HEK293 (cell line): ENCODE measurements at regions not wholly inside any gene's neighbourhood (a gene's known extent, or its start where the extent isn't known, plus 50 kb on each side); places are given as distances from the start of the nearest gene placed in this dataset.

Source experiments
- CTCF ChIA-PET: fragments of 350-600 bp; formaldehyde crosslinking; extraction: SDS; loops from one replicate; lab custom pipeline; 2021; ENCODE audit warnings: antibody characterized with exemption; lab: Yijun Ruan, JAX
- POLR2A ChIA-PET: fragments of 300-600 bp; formaldehyde crosslinking; extraction: SDS; loops from one replicate; lab custom pipeline; 2020; ENCODE audit warnings: antibody characterized with exemption, inconsistent platforms; lab: Yijun Ruan, JAX
- H3K27ac ChIP-seq: fragments of 200-500 bp; sonication (Bioruptor generic); 2 replicates; pipeline ENCODE4 v1.5.1; 2014; ENCODE audit warnings: low read depth, low read length, control low read depth, inconsistent platforms; ENCODE audit errors: extremely low read depth
- H3K36me3 ChIP-seq, 2 experiments: fragments of 200-500 bp in 1 of 2; sonication (Bioruptor generic) in 1 of 2; 1 replicate in 1 of 2; 2 replicates in 1 of 2; pipeline ENCODE4 v1.5.1; 2014 to 2017; ENCODE audit warnings: inconsistent platforms in 2 of 2, low read length in 2 of 2; ENCODE audit not compliant: control insufficient read depth in 2 of 2, insufficient read depth in 1 of 2
- H3K4me1 ChIP-seq: fragments of 200-500 bp; sonication (Bioruptor generic); 2 replicates; pipeline ENCODE4 v1.5.1; 2014; ENCODE audit warnings: mild to moderate bottlenecking, low read length, inconsistent platforms; ENCODE audit not compliant: control insufficient read depth, insufficient read depth
- H3K4me3 ChIP-seq: 2 replicates; pipeline ENCODE4 v1.5.1; 2011; ENCODE audit warnings: low read depth, mild to moderate bottlenecking, control low read depth, low read length, moderate library complexity
- H3K9me3 ChIP-seq: fragments of 200-500 bp; sonication (Bioruptor generic); 2 replicates; pipeline ENCODE4 v1.5.1; 2014; ENCODE audit warnings: low read depth, low read length, inconsistent platforms; ENCODE audit not compliant: control insufficient read depth, insufficient read depth
- EGR2 ChIP-seq: fragments of 450-650 bp; formaldehyde crosslinking; IDR thresholded peaks from 2 replicates; pipeline ENCODE4 v1.5.1; 2016; ENCODE audit warnings: low read depth, missing biosample characterization, missing genetic modification characterization
- FEZF1 ChIP-seq: fragments of 450-650 bp; formaldehyde crosslinking; IDR thresholded peaks from 2 replicates; pipeline ENCODE4 v1.5.1; 2016; ENCODE audit warnings: missing biosample characterization, missing genetic modification characterization
- ZFP41 ChIP-seq: fragments of 450-650 bp; formaldehyde crosslinking; IDR thresholded peaks from 2 replicates; pipeline ENCODE4 v1.5.1; 2016; ENCODE audit warnings: missing biosample characterization, missing genetic modification characterization, borderline replicate concordance
- ZFP69B ChIP-seq: fragments of 450-650 bp; formaldehyde crosslinking; IDR thresholded peaks from 2 replicates; pipeline ENCODE4 v1.5.1; 2016; ENCODE audit warnings: missing biosample characterization, missing genetic modification characterization
- ZNF133 ChIP-seq: fragments of 450-650 bp; formaldehyde crosslinking; IDR thresholded peaks from 2 replicates; pipeline ENCODE4 v1.5.1; 2016; ENCODE audit warnings: missing biosample characterization, missing genetic modification characterization
- ZNF146 ChIP-seq: fragments of 450-650 bp; formaldehyde crosslinking; IDR thresholded peaks from 2 replicates; pipeline ENCODE4 v1.5.1; 2016; ENCODE audit warnings: missing biosample characterization, missing genetic modification characterization
- ZNF155 ChIP-seq: fragments of 450-650 bp; formaldehyde crosslinking; IDR thresholded peaks from 2 replicates; pipeline ENCODE4 v1.5.1; 2016; ENCODE audit warnings: missing biosample characterization, missing genetic modification characterization
- ZNF184 ChIP-seq: fragments of 450-650 bp; IDR thresholded peaks from 2 replicates; pipeline ENCODE4 v1.5.1; 2018; ENCODE audit warnings: missing biosample characterization, mild to moderate bottlenecking, missing genetic modification characterization
- ZNF2 ChIP-seq: fragments of 450-650 bp; formaldehyde crosslinking; IDR thresholded peaks from 2 replicates; pipeline ENCODE4 v1.5.1; 2016; ENCODE audit warnings: missing biosample characterization, missing genetic modification characterization
- ZNF214 ChIP-seq: fragments of 450-650 bp; formaldehyde crosslinking; IDR thresholded peaks from 2 replicates; pipeline ENCODE4 v1.5.1; 2017; ENCODE audit warnings: missing biosample characterization, mild to moderate bottlenecking, missing genetic modification characterization, borderline replicate concordance
- ZNF302 ChIP-seq: fragments of 450-650 bp; formaldehyde crosslinking; IDR thresholded peaks from 2 replicates; pipeline ENCODE4 v1.5.1; 2016; ENCODE audit warnings: missing biosample characterization, missing genetic modification characterization, low read depth
- ZNF350 ChIP-seq: fragments of 450-650 bp; formaldehyde crosslinking; IDR thresholded peaks from 2 replicates; pipeline ENCODE4 v1.5.0; 2017; ENCODE audit warnings: missing biosample characterization, mild to moderate bottlenecking, missing genetic modification characterization
- ZNF391 ChIP-seq: fragments of 450-650 bp; formaldehyde crosslinking; IDR thresholded peaks from 2 replicates; pipeline ENCODE4 v1.5.1; 2016; ENCODE audit warnings: low read depth, missing biosample characterization, missing genetic modification characterization, borderline replicate concordance
- ZNF514 ChIP-seq: fragments of 450-650 bp; formaldehyde crosslinking; IDR thresholded peaks from 2 replicates; pipeline ENCODE4 v1.5.1; 2016; ENCODE audit warnings: missing biosample characterization, missing genetic modification characterization
- ZNF560 ChIP-seq: fragments of 450-650 bp; formaldehyde crosslinking; IDR thresholded peaks from 2 replicates; pipeline ENCODE4 v1.5.1; 2017; ENCODE audit warnings: missing biosample characterization, missing genetic modification characterization, borderline replicate concordance
- ZNF621 ChIP-seq: fragments of 450-650 bp; formaldehyde crosslinking; IDR thresholded peaks from 2 replicates; pipeline ENCODE4 v1.5.1; 2017; ENCODE audit warnings: missing biosample characterization, missing genetic modification characterization
- ZNF658 ChIP-seq: fragments of 450-650 bp; formaldehyde crosslinking; IDR thresholded peaks from 2 replicates; pipeline ENCODE4; 2016; ENCODE audit warnings: missing biosample characterization, missing genetic modification characterization
- ZNF664 ChIP-seq: fragments of 450-650 bp; formaldehyde crosslinking; IDR thresholded peaks from 2 replicates; pipeline ENCODE4 v1.5.1; 2016; ENCODE audit warnings: missing biosample characterization, missing genetic modification characterization
- ZNF792 ChIP-seq: fragments of 450-650 bp; formaldehyde crosslinking; IDR thresholded peaks from 2 replicates; pipeline ENCODE4 v1.5.1; 2016; ENCODE audit warnings: missing biosample characterization, missing genetic modification characterization
- TF ChIP-seq, protein P1 (sequence below): fragments of 450-650 bp; formaldehyde crosslinking; IDR thresholded peaks from 2 replicates; pipeline ENCODE4 v1.5.1; 2016; ENCODE audit warnings: missing biosample characterization, missing genetic modification characterization
- TF ChIP-seq, protein P2 (sequence below): sonication (generic); formaldehyde crosslinking; IDR thresholded peaks from 2 replicates; pipeline ENCODE4 v1.8.1; 2022; ENCODE audit warnings: mild to moderate bottlenecking, moderate library complexity, missing genetic modification reagents
- TF ChIP-seq, protein P3 (sequence below): fragments of 450-650 bp; formaldehyde crosslinking; IDR thresholded peaks from 2 replicates; pipeline ENCODE4 v1.5.1; 2016; ENCODE audit warnings: missing biosample characterization, missing genetic modification characterization
- TF ChIP-seq, protein P4 (sequence below): fragments of 450-650 bp; formaldehyde crosslinking; IDR thresholded peaks from 2 replicates; pipeline ENCODE4 v1.5.0; 2017; ENCODE audit warnings: missing biosample characterization, missing genetic modification characterization, borderline replicate concordance
- TF ChIP-seq, protein P5 (sequence below): fragments of 450-650 bp; formaldehyde crosslinking; IDR thresholded peaks from 2 replicates; pipeline ENCODE4 v1.5.1; 2017; ENCODE audit warnings: missing biosample characterization, mild to moderate bottlenecking, missing genetic modification characterization, moderate library complexity

DNA sequence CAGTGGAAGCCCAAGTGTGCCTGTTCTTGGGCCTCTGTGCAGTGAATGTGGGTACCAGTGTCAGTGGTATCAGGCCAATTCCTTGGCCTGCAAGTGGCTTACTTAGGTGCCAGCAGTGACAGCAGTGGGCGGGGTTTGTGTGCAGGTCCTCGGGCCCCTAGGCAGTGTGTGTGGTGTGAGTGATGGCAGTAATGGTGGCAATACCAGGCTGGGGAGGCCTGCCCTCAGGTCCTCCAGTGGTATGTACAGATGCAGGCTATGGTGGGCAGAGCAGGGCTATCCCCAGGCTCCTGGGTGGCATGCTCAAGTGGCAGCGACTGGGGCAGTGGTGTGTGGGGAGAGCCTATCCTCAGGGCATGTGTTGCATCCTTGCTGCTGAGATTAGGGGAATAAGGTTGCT lies 379.7 kb downstream of the SQOR start (continued):
- no peak for TF ChIP-seq ZNF184 (tag by site-specific recombination)
- no peak for TF ChIP-seq FEZF1

DNA sequence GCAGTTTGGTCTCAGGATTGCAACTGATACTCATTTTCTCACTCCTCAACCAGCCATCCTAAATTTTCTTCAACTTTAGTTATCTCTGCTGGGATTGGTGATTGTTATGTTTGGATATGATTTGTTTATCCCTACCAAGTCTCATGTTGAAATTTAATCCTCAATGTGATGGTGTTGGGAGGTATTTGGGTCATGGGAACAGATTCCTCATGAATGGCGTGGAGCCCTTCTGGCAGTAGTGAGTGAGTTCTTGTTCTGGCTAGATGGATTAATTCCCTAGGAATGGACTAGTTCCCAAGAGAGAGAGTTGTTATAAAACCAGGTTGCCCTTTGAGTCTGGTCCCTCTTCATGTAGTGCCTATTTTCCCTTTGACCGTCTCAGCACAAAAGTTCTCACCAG lies 399.9 kb downstream of the SQOR start:
- H3K36me3 ChIP-seq = no peaks in the 10 kb centered on the region
- no peak overlapping the region for H3K27ac ChIP-seq
- H3K9me3 ChIP-seq = no peaks in the 10 kb centered on the region
- no peaks in the 10 kb centered on the region for H3K4me1 ChIP-seq
- POLR2A ChIA-PET = no interaction called here
- H3K4me3 ChIP-seq = no peak overlapping the region
- CTCF ChIA-PET = no interaction called here
- no peak for TF ChIP-seq ZNF391 (tag by site-specific recombination)
- TF ChIP-seq ZNF133 = no peak
- no peak for TF ChIP-seq ZNF664 (tag by site-specific recombination)

DNA sequence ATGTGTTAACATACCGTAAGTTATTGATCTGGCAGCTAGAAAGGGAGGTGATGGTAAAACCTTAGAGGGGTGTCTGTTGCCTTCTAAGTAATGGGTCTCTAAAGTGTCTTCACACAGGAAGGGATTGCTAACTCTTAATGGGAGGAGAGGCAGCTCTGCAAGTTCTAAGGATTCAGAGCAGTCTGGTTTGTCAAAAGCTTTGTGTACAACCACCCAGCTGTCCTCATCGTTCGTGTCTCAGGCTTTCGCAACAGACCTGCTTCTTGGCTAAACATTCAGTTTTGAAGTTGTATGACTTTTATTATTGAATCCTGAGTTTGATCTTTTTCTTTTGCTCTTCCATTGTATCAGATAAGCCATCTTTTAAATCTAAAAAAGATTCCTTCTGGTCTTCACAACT lies 404.9 kb downstream of the SQOR start:
- no peaks in the 10 kb centered on the region for H3K4me1 ChIP-seq
- H3K9me3 ChIP-seq = no peaks in the 10 kb centered on the region
- ChIA-PET POLR2A (no interaction called here), CTCF (no interaction called here)
- H3K27ac ChIP-seq = no peak overlapping the region
- no peaks in the 10 kb centered on the region for H3K36me3 ChIP-seq
- TF ChIP-seq, protein P1, sequence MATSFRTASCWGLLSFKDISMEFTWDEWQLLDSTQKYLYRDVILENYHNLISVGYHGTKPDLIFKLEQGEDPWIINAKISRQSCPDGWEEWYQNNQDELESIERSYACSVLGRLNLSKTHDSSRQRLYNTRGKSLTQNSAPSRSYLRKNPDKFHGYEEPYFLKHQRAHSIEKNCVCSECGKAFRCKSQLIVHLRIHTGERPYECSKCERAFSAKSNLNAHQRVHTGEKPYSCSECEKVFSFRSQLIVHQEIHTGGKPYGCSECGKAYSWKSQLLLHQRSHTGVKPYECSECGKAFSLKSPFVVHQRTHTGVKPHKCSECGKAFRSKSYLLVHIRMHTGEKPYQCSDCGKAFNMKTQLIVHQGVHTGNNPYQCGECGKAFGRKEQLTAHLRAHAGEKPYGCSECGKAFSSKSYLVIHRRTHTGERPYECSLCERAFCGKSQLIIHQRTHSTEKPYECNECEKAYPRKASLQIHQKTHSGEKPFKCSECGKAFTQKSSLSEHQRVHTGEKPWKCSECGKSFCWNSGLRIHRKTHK (tag by site-specific recombination) = no peak
- no peak for TF ChIP-seq ZNF350 (tag by site-specific recombination)
- TF ChIP-seq, protein P2, sequence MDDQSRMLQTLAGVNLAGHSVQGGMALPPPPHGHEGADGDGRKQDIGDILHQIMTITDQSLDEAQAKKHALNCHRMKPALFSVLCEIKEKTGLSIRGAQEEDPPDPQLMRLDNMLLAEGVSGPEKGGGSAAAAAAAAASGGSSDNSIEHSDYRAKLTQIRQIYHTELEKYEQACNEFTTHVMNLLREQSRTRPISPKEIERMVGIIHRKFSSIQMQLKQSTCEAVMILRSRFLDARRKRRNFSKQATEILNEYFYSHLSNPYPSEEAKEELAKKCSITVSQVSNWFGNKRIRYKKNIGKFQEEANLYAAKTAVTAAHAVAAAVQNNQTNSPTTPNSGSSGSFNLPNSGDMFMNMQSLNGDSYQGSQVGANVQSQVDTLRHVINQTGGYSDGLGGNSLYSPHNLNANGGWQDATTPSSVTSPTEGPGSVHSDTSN (CRISPR knock-in tag) = no peak
- TF ChIP-seq ZNF146 (tag by site-specific recombination) = no peak
- no peak for TF ChIP-seq EGR2 (tag by site-specific recombination)
- no peak for TF ChIP-seq ZNF560 (tag by site-specific recombination)
- TF ChIP-seq ZNF658 = no peak
- TF ChIP-seq, protein P3, sequence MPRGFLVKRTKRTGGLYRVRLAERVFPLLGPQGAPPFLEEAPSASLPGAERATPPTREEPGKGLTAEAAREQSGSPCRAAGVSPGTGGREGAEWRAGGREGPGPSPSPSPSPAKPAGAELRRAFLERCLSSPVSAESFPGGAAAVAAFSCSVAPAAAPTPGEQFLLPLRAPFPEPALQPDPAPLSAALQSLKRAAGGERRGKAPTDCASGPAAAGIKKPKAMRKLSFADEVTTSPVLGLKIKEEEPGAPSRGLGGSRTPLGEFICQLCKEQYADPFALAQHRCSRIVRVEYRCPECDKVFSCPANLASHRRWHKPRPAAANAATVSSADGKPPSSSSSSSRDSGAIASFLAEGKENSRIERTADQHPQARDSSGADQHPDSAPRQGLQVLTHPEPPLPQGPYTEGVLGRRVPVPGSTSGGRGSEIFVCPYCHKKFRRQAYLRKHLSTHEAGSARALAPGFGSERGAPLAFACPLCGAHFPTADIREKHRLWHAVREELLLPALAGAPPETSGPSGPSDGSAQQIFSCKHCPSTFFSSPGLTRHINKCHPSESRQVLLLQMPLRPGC = no peak
- TF ChIP-seq ZNF302 (tag by site-specific recombination) = no peak
- no peak for TF ChIP-seq ZNF155 (tag by site-specific recombination)
- TF ChIP-seq ZFP41 (tag by site-specific recombination) = no peak
- no peak for TF ChIP-seq ZNF514 (tag by site-specific recombination)
- no peak overlapping the region for H3K4me3 ChIP-seq

DNA sequence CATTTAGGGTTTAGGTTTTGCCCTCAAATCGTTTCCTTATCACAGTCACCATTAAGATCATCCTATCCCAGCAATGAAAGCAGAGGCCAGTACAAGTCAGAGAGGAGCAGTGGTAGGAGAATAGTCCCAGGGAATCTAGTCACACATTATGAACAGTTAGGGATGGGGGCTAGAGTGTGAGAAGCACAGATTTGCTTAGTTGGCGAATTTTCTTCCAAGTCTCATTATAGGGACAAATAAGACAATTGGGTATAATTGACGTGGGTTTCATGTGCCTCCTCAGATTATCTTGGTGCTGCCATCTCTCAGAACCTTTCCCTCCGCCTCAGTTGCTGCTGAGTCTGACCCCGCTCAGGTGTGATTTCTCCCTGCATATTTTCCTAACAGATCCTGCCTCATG lies 407.1 kb downstream of the SQOR start:
- Histone ChIP-seq H3K36me3 (no peaks in the 10 kb centered on the region), H3K27ac (no peak overlapping the region), H3K9me3 (no peaks in the 10 kb centered on the region), H3K4me1 (no peaks in the 10 kb centered on the region), H3K4me3 (no peak overlapping the region)
- CTCF ChIA-PET = interaction anchor here (0.6 kb wide), 1 partner anchor 335 kb away, joined by 3 read pairs; no protein-coding TSS in a partner anchor
- POLR2A ChIA-PET = no interaction called here
- TF ChIP-seq, protein P4, sequence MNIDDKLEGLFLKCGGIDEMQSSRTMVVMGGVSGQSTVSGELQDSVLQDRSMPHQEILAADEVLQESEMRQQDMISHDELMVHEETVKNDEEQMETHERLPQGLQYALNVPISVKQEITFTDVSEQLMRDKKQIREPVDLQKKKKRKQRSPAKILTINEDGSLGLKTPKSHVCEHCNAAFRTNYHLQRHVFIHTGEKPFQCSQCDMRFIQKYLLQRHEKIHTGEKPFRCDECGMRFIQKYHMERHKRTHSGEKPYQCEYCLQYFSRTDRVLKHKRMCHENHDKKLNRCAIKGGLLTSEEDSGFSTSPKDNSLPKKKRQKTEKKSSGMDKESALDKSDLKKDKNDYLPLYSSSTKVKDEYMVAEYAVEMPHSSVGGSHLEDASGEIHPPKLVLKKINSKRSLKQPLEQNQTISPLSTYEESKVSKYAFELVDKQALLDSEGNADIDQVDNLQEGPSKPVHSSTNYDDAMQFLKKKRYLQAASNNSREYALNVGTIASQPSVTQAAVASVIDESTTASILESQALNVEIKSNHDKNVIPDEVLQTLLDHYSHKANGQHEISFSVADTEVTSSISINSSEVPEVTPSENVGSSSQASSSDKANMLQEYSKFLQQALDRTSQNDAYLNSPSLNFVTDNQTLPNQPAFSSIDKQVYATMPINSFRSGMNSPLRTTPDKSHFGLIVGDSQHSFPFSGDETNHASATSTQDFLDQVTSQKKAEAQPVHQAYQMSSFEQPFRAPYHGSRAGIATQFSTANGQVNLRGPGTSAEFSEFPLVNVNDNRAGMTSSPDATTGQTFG = no peak
- TF ChIP-seq, protein P5, sequence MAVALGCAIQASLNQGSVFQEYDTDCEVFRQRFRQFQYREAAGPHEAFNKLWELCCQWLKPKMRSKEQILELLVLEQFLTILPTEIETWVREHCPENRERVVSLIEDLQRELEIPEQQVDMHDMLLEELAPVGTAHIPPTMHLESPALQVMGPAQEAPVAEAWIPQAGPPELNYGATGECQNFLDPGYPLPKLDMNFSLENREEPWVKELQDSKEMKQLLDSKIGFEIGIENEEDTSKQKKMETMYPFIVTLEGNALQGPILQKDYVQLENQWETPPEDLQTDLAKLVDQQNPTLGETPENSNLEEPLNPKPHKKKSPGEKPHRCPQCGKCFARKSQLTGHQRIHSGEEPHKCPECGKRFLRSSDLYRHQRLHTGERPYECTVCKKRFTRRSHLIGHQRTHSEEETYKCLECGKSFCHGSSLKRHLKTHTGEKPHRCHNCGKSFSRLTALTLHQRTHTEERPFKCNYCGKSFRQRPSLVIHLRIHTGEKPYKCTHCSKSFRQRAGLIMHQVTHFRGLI (tag by site-specific recombination) = no peak
- TF ChIP-seq ZNF2 (tag by site-specific recombination) (no peak), ZNF214 (tag by site-specific recombination) (no peak), ZFP69B (tag by site-specific recombination) (no peak), ZNF391 (tag by site-specific recombination) (no peak), ZNF621 (tag by site-specific recombination) (no peak), ZNF350 (tag by site-specific recombination) (no peak), ZNF792 (tag by site-specific recombination) (no peak)
